ENCODE measurements at regions not wholly inside any gene's neighbourhood (a gene's known extent, or its start where the extent isn't known, plus 50 kb on each side); places are given as distances from the start of the nearest gene placed in this dataset.
"Not testable (repeated sequence)": the region's sequence is repeated elsewhere in the genome, so short reads cannot be mapped to it uniquely, and the experiment has no call there.

DNA sequence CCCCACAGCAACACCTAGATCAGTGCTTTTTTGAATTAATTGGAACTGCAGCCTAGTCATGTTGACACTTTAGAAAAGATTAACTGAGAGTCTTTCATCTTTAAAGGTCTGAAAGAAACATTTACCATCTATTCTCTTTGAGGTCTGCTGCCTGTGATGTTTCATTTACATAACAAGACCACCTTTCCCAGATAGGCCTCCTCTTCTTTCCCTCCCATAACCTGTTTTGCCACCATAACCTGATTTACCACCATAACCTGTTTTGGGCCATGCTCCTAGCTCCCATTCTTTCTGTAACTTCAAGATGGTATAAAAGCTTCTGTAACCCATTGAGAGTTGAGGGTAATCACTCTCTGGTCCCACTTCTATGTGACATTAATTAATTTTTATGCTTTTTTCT is 320.8 kb downstream of the PCDH20 start:
- ATAC-seq (no peak), DNase-seq (no peak)
- in situ Hi-C loops (cut with MboI; ENCODE audit: low sequenced_read_pairs in 4 of 4) (no loop called here), intact Hi-C loops (cut with DNase I; ENCODE audit: low total_unique reads) (no loop called here)
- TF ChIP-seq, protein P1, sequence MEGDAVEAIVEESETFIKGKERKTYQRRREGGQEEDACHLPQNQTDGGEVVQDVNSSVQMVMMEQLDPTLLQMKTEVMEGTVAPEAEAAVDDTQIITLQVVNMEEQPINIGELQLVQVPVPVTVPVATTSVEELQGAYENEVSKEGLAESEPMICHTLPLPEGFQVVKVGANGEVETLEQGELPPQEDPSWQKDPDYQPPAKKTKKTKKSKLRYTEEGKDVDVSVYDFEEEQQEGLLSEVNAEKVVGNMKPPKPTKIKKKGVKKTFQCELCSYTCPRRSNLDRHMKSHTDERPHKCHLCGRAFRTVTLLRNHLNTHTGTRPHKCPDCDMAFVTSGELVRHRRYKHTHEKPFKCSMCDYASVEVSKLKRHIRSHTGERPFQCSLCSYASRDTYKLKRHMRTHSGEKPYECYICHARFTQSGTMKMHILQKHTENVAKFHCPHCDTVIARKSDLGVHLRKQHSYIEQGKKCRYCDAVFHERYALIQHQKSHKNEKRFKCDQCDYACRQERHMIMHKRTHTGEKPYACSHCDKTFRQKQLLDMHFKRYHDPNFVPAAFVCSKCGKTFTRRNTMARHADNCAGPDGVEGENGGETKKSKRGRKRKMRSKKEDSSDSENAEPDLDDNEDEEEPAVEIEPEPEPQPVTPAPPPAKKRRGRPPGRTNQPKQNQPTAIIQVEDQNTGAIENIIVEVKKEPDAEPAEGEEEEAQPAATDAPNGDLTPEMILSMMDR (IDR thresholded peaks at IDR 0.05 in 4 of 5, conservative IDR thresholded peaks at IDR 0.05 in 1 of 5), result no peak
- no peak for TF ChIP-seq POLR2A (IDR thresholded peaks at IDR 0.05)
- no peaks in the 10 kb centered on the region for H3K27me3 ChIP-seq
- H3K4me3 ChIP-seq, result no peak overlapping the region
- no peaks in the 10 kb centered on the region for H3K4me1 ChIP-seq
- no peaks in the 10 kb centered on the region for H3K9me3 ChIP-seq
- H3K27ac ChIP-seq, result no peak overlapping the region
- H3K36me3 ChIP-seq, result no peaks in the 10 kb centered on the region

DNA sequence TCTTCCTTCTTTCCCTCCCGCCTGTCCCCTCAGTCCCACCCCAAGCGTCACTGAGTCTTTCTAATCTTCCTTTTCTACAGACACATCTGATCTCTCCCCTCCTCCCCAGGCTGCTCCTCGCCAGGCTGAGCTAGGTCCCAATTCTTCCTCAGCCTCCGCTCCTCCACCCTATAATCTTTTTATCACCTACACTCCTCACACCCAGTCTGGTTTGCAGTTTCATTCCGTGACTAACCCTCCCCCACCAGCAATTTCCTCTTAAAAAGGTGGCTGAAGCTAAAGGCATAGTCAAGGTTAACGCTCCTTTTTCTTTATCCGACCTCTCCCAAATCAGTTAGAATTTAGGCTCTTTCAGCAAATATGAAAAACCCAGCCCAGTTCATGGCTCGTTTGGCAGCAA is 325.8 kb downstream of the PCDH20 start:
- DNase-seq; ATAC-seq; H3K27ac ChIP-seq; in situ Hi-C loops (cut with MboI; ENCODE audit: low sequenced_read_pairs in 4 of 4); H3K4me1 ChIP-seq; intact Hi-C loops (cut with DNase I; ENCODE audit: low total_unique reads); H3K27me3 ChIP-seq; H3K9me3 ChIP-seq; H3K36me3 ChIP-seq; H3K4me3 ChIP-seq: not testable (repeated sequence)

DNA sequence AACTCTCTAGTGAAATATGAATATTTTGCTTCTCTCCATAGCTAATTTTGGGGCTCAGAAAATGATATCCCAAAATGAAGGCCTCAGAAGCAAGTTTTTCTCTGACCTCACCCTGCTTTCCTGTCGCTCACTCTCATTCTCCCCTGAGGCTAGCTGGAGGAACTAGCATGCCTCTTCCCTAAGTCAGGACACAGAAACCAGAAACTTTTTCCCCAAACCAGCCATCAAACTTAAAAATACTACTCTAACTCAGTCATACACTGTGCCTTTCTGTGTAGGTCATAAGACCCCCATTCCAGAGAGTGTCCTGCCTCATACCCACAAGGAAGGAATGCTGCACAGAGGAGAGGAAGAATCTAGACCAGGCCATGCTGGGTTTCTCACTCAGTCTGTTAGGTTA is 329.6 kb downstream of the PCDH20 start:
- in situ Hi-C loops (cut with MboI; ENCODE audit: low sequenced_read_pairs in 4 of 4), result no loop called here
- DNase-seq (no peak), ATAC-seq (no peak)
- Histone ChIP-seq H3K27me3 (no peaks in the 10 kb centered on the region), H3K4me3 (no peak overlapping the region), H3K9me3 (no peaks in the 10 kb centered on the region), H3K27ac (no peak overlapping the region), H3K4me1 (no peaks in the 10 kb centered on the region), H3K36me3 (no peaks in the 10 kb centered on the region)
- intact Hi-C loops (cut with DNase I; ENCODE audit: low total_unique reads), result no loop called here
- no peak for TF ChIP-seq POLR2A (IDR thresholded peaks at IDR 0.05)
- TF ChIP-seq, protein P1 (IDR thresholded peaks at IDR 0.05 in 4 of 5, conservative IDR thresholded peaks at IDR 0.05 in 1 of 5), result no peak

DNA sequence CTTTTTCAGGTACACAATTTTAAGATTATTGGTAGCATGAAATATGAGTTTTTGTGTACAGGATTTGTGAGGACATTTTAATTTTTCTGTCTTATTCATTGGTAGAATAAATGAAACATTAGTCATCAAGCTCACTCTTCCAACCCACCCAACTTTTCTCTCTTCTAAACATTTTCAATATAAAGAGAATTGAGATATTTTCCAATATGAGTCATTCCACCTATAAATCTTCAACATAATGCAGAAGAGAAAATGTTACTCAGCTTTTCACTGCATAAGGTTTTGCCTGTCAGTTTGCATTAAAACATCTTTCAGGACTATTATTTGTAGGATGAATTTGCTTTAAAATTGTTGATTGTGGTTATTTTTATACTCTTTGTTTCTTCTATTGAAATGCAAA is 330.7 kb downstream of the PCDH20 start:
- no peak for DNase-seq
- no peaks in the 10 kb centered on the region for H3K9me3 ChIP-seq
- H3K36me3 ChIP-seq, result no peaks in the 10 kb centered on the region
- in situ Hi-C loops (cut with MboI; ENCODE audit: low sequenced_read_pairs in 4 of 4) (no loop called here), intact Hi-C loops (cut with DNase I; ENCODE audit: low total_unique reads) (no loop called here)
- H3K4me3 ChIP-seq, result no peak overlapping the region
- ATAC-seq, result no peak
- no peak overlapping the region for H3K27ac ChIP-seq
- no peaks in the 10 kb centered on the region for H3K4me1 ChIP-seq
- TF ChIP-seq, protein P1 (IDR thresholded peaks at IDR 0.05 in 4 of 5, conservative IDR thresholded peaks at IDR 0.05 in 1 of 5), result no peak
- H3K27me3 ChIP-seq, result no peaks in the 10 kb centered on the region

DNA sequence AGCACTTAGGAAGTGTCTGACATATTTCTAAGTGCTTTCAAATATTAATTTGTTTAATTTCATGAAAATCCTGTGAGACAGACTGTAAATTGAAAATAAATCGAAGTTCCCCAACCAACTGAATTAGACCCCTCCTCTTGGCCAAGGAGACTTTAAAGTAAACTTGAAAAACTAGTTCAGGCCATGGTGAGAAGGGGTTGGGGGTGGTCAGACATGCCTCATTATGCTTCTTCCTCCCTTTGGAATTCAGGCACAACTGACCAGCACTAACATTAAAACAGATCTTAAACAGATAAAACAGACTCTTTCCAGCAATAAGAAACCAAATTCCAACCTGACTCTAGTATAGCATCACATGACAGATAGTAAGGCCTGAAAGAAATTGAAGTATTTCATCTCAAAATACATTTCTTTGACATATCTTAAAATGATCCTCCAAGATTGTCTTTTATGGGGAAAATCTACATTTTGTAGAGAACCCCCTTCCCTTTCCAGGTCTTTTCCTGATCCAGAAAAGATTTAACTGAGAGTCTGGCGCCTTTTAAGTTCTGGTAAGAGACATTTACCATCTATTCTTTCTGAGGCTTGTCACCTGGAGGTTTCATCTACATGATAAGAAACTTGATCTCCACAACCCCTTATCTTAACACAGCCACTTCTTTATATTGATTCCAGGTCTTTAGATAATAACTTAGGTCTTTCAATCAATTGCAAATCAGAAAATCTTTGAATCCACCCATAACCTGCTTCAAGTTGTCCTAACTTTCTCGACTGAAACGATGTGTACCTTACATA is 336.5 kb downstream of the PCDH20 start:
- Histone ChIP-seq H3K9me3 (no peaks in the 10 kb centered on the region), H3K27ac (no peak overlapping the region), H3K4me3 (no peak overlapping the region), H3K27me3 (no peaks in the 10 kb centered on the region), H3K36me3 (no peaks in the 10 kb centered on the region), H3K4me1 (no peaks in the 10 kb centered on the region)
- TF ChIP-seq, protein P1 (IDR thresholded peaks at IDR 0.05 in 4 of 5, conservative IDR thresholded peaks at IDR 0.05 in 1 of 5), result no peak
- TF ChIP-seq POLR2A (IDR thresholded peaks at IDR 0.05), result no peak
- intact Hi-C loops (cut with DNase I; ENCODE audit: low total_unique reads) (no loop called here), in situ Hi-C loops (cut with MboI; ENCODE audit: low sequenced_read_pairs in 4 of 4) (no loop called here)
- no peak for ATAC-seq
- no peak for DNase-seq

Data from gastrocnemius medialis (tissue), 4 donors.